ENCODE measurements at regions not wholly inside any gene's neighbourhood (a gene's known extent, or its start where the extent isn't known, plus 50 kb on each side); places are given as distances from the start of the nearest gene placed in this dataset.

GRCh38 chr13:73193554-73193953 lies 134.7 kb downstream of the KLF5 start:
- Histone ChIP-seq H3K9me3 (no peaks in the 10 kb centered on the region), H3K36me3 (no peaks in the 10 kb centered on the region), H3K27ac (no peak overlapping the region), H3K4me3 (no peak overlapping the region), H3K27me3 (replicated peaks; ENCODE audit: insufficient read depth) (no peaks in the 10 kb centered on the region), H3K4me1 (ENCODE audit: control insufficient read depth in 1 of 2, low read depth in 2 of 2) (peaks cover 0 to 9% of the 10 kb centered on the region in 2 donors)
- DNase-seq (ENCODE audit: low spot score) (no peak), ATAC-seq (ENCODE audit: insufficient number of reproducible peaks, low FRiP score, low read depth) (no peak)
- no peak for TF ChIP-seq CTCF (IDR thresholded peaks at IDR 0.05)

- DNase-seq (ENCODE audit: low spot score) (no peak), ATAC-seq (ENCODE audit: insufficient number of reproducible peaks, low FRiP score, low read depth) (no peak)
- Histone ChIP-seq H3K36me3 (no peaks in the 10 kb centered on the region), H3K9me3 (no peaks in the 10 kb centered on the region), H3K27me3 (replicated peaks; ENCODE audit: insufficient read depth) (no peaks in the 10 kb centered on the region), H3K4me1 (ENCODE audit: control insufficient read depth in 1 of 2, low read depth in 2 of 2) (peaks cover 0 to 9% of the 10 kb centered on the region in 2 donors), H3K4me3 (no peak overlapping the region), H3K27ac (no peak overlapping the region)
- TF ChIP-seq CTCF (IDR thresholded peaks at IDR 0.05), result no peak
Observed at GRCh38 chr13:73190477-73190876, 131.7 kb downstream of the KLF5 start.

- DNase-seq (ENCODE audit: low spot score) (no peak), ATAC-seq (ENCODE audit: insufficient number of reproducible peaks, low FRiP score, low read depth) (no peak)
- Histone ChIP-seq H3K4me3 (peak overlapping the region; percentile 3), H3K27me3 (replicated peaks; ENCODE audit: insufficient read depth) (no peaks in the 10 kb centered on the region), H3K4me1 (ENCODE audit: control insufficient read depth in 1 of 2, low read depth in 2 of 2) (peaks cover 0 to 9% of the 10 kb centered on the region in 2 donors), H3K36me3 (no peaks in the 10 kb centered on the region), H3K27ac (no peak overlapping the region), H3K9me3 (no peaks in the 10 kb centered on the region)
- TF ChIP-seq CTCF (IDR thresholded peaks at IDR 0.05), result no peak
Observed at GRCh38 chr13:73189776-73190175, 131.0 kb downstream of the KLF5 start.

- H3K36me3 ChIP-seq, result no peaks in the 10 kb centered on the region
- TF ChIP-seq CTCF (IDR thresholded peaks at IDR 0.05), result no peak
- ATAC-seq (ENCODE audit: insufficient number of reproducible peaks, low FRiP score, low read depth), result no peak
- H3K27ac ChIP-seq, result no peak overlapping the region
- no peaks in the 10 kb centered on the region for H3K27me3 ChIP-seq (replicated peaks; ENCODE audit: insufficient read depth)
- peaks cover 0 to 9% of the 10 kb centered on the region in 2 donors for H3K4me1 ChIP-seq (ENCODE audit: control insufficient read depth in 1 of 2, low read depth in 2 of 2)
- H3K9me3 ChIP-seq, result no peaks in the 10 kb centered on the region
- no peak overlapping the region for H3K4me3 ChIP-seq
- DNase-seq (ENCODE audit: low spot score), result no peak
Observed at GRCh38 chr13:73189362-73189761, 130.6 kb downstream of the KLF5 start.

GRCh38 chr13:73187106-73187505 lies 128.3 kb downstream of the KLF5 start:
- H3K4me1 ChIP-seq (ENCODE audit: control insufficient read depth in 1 of 2, low read depth in 2 of 2), result peaks cover 0 to 9% of the 10 kb centered on the region in 2 donors
- no peak for TF ChIP-seq CTCF (IDR thresholded peaks at IDR 0.05)
- H3K9me3 ChIP-seq, result no peaks in the 10 kb centered on the region
- H3K27me3 ChIP-seq (replicated peaks; ENCODE audit: insufficient read depth), result no peaks in the 10 kb centered on the region
- no peak overlapping the region for H3K27ac ChIP-seq
- H3K4me3 ChIP-seq, result no peak overlapping the region
- H3K36me3 ChIP-seq, result no peaks in the 10 kb centered on the region
- ATAC-seq (ENCODE audit: insufficient number of reproducible peaks, low FRiP score, low read depth), result no peak
- no peak for DNase-seq (ENCODE audit: low spot score)
